ENCODE measurements at regions not wholly inside any gene's neighbourhood (a gene's known extent, or its start where the extent isn't known, plus 50 kb on each side); places are given as distances from the start of the nearest gene placed in this dataset.

DNA sequence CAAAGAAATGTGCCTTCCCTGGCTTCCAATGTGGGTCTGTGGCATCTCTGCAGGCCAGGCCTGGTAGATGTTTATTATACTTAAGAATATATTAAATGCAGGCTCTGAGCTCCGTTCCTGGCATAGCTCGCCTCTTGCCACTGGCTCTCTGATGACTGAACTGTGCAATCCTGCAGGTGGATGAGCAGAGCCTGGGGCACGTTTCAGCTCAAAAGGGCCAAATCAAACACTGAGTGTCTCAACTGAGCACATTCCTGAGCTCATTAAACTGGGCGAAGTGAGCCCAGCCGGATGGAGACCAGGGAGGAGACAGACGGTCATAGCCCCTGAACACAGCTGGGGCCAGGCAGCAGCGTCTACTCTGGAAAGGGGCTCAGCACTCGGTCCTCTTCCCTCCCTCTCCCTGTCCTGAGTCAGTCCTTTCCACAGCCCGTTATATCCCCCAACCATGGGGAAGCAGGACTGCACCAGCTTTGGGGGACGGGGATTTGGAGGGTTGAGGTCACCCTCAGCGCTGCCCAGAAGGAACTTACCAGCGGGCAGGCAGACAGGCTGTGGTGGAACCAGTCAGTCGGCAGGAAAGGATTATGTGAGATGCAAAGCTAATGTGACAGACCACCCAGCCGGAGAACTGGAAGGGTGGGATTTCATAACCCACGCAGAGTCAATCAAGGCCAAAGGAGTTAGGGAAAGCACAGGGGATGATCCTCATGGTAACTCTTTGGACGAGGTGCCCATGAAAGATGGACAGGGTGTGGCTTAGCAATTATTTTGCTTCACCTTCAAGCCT is 77.4 kb upstream of the ANKRD34C start:
- TF ChIP-seq, protein P1, sequence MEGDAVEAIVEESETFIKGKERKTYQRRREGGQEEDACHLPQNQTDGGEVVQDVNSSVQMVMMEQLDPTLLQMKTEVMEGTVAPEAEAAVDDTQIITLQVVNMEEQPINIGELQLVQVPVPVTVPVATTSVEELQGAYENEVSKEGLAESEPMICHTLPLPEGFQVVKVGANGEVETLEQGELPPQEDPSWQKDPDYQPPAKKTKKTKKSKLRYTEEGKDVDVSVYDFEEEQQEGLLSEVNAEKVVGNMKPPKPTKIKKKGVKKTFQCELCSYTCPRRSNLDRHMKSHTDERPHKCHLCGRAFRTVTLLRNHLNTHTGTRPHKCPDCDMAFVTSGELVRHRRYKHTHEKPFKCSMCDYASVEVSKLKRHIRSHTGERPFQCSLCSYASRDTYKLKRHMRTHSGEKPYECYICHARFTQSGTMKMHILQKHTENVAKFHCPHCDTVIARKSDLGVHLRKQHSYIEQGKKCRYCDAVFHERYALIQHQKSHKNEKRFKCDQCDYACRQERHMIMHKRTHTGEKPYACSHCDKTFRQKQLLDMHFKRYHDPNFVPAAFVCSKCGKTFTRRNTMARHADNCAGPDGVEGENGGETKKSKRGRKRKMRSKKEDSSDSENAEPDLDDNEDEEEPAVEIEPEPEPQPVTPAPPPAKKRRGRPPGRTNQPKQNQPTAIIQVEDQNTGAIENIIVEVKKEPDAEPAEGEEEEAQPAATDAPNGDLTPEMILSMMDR (IDR thresholded peaks at IDR 0.05; ENCODE audit: borderline replicate concordance, control extremely low read depth, extremely low read depth, insufficient read depth, missing control alignments), result no peak
- in situ Hi-C loops (cut with MboI; ENCODE audit: low sequenced_read_pairs, unreplicated experiment), result no loop called here
- no peak for DNase-seq (ENCODE audit: low spot score)

DNA sequence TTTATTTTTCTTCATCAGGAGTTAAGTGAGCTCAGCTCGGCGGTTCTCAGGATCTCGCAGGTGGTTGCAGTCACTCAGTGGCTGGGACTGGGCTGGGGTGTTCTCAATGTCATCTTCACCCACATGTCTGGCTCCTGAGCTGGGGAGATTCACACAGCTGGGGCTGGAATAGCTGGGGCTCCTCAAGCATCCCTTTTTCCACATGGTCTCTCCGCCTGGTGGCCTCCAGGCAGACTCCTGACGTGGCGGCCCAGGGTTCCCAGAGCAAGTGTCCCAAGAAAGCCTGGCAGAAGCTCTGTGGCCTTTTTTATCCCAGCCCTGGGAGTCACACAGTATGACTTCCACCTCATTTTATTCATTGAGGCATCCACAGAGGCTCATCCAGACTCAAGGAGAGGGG is 84.1 kb upstream of the ANKRD34C start:
- DNase-seq (ENCODE audit: low spot score), result no peak
- in situ Hi-C loops (cut with MboI; ENCODE audit: low sequenced_read_pairs, unreplicated experiment), result no loop called here
- TF ChIP-seq, protein P1 (IDR thresholded peaks at IDR 0.05; ENCODE audit: borderline replicate concordance, control extremely low read depth, extremely low read depth, insufficient read depth, missing control alignments), result no peak

DNA sequence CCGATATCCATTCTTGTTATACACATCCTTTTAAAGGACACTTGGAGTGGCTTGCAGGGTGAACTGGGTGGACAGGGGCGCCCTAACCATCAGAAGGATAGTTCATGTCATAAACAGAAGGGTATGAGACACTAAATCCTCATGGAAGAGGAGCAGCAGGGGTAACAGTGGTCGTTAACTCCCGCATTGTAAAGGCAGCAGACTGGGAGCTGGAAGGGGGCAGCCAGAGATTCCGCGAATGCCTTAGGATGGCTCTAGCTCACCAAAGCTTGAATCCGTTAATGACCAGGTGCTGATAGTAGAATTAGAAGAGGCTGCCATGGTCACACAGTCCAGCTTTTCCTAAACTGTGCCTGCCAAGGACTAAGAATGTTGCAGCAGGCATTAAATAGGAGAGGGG is 85.2 kb upstream of the ANKRD34C start:
- DNase-seq (ENCODE audit: low spot score), result no peak
- TF ChIP-seq, protein P1 (IDR thresholded peaks at IDR 0.05; ENCODE audit: borderline replicate concordance, control extremely low read depth, extremely low read depth, insufficient read depth, missing control alignments), result no peak
- in situ Hi-C loops (cut with MboI; ENCODE audit: low sequenced_read_pairs, unreplicated experiment), result no loop called here

DNA sequence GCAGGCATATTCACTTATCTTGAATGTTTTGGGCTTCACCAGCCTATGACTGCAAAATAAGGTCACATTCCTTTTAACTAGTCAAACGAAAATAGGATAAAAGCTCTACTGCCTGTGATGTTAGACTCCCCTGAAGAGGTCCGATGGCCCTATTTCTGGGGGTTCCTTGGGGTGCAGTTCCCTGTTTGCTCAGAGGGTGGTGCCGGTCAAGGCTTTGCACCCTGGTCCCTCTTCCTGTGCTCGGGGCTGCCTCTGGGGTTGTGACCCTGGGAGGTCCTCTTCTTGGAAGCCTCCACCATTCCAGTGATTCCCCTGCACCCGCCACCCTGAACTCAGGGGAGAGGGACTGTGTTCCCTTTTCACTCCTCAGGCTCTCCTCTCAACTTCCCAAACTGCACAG is 86.7 kb upstream of the ANKRD34C start:
- in situ Hi-C loops (cut with MboI; ENCODE audit: low sequenced_read_pairs, unreplicated experiment), result no loop called here
- TF ChIP-seq, protein P1 (IDR thresholded peaks at IDR 0.05; ENCODE audit: borderline replicate concordance, control extremely low read depth, extremely low read depth, insufficient read depth, missing control alignments), result no peak
- DNase-seq (ENCODE audit: low spot score), result no peak

DNA sequence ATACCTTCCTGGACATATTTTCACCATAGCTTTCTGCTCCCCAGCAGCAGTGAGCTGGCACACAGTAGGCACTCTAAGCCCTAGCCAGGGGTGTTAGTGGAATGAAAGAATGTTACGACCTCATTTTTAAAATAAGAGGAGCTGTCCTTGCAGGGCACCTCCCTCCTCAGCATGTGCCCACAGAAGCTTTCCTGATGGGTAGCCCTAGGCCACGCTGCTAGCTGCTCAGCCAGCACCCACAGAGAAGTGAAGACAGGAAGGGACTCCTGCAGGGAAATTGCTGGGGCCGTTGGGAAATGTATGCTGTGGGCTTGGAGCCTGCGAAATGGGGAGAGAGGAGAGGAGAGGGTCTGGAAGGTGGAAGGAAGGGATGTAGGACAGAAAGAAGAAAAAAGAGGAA is 87.3 kb upstream of the ANKRD34C start:
- in situ Hi-C loops (cut with MboI; ENCODE audit: low sequenced_read_pairs, unreplicated experiment), result no loop called here
- no peak for DNase-seq (ENCODE audit: low spot score)
- TF ChIP-seq, protein P1 (IDR thresholded peaks at IDR 0.05; ENCODE audit: borderline replicate concordance, control extremely low read depth, extremely low read depth, insufficient read depth, missing control alignments), result no peak

DNA sequence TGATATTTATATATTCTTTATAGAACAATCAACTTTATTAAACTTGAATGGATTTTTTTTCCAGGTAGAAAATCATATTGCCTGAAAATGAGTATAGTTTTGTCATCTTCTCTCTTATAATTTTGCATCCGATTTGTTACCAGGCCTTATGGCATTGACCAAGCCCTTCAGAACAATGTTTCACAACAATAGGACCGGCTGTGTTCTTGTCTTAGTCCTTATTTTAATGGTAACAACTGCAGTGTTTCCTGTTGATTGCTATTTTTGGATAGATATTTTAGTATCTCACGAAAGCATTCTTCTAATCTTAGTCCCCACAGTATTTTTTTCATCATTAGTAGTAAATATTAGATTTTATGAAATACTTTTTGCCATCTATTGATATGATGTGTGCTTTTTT is 88.1 kb upstream of the ANKRD34C start:
- no peak for DNase-seq (ENCODE audit: low spot score)
- in situ Hi-C loops (cut with MboI; ENCODE audit: low sequenced_read_pairs, unreplicated experiment), result no loop called here
- TF ChIP-seq, protein P1 (IDR thresholded peaks at IDR 0.05; ENCODE audit: borderline replicate concordance, control extremely low read depth, extremely low read depth, insufficient read depth, missing control alignments), result no peak
